Dedifferentiated amniotic fluid mesenchymal stem cell (primary cell): ENCODE measurements at regions not wholly inside any gene's neighbourhood (a gene's known extent, or its start where the extent isn't known, plus 50 kb on each side); places are given as distances from the start of the nearest gene placed in this dataset.

ENCODE experiments used
- DNase-seq: peaks from one replicate; pipeline ENCODE4 v3.0.0-alpha.2; 2016; ENCODE audit errors: extremely low spot score

GRCh38 chr20:6421321-6422248 lies 298.8 kb upstream of the FERMT1 start:
- no peak for DNase-seq

GRCh38 chr20:6420336-6420735 lies 297.5 kb upstream of the FERMT1 start:
- no peak for DNase-seq

GRCh38 chr20:6418732-6419131 lies 295.9 kb upstream of the FERMT1 start:
- DNase-seq = no peak

- no peak for DNase-seq
Observed at GRCh38 chr20:6416371-6416770, 293.5 kb upstream of the FERMT1 start.

- DNase-seq = no peak
Observed at GRCh38 chr20:6411651-6412050, 288.8 kb upstream of the FERMT1 start.

GRCh38 chr20:6410721-6411120 lies 287.9 kb upstream of the FERMT1 start:
- no peak for DNase-seq

GRCh38 chr20:6407163-6407562 lies 284.3 kb upstream of the FERMT1 start:
- no peak for DNase-seq

- no peak for DNase-seq
Observed at GRCh38 chr20:6401893-6402557, 279.2 kb upstream of the FERMT1 start.

GRCh38 chr20:6397115-6397514 lies 274.3 kb upstream of the FERMT1 start:
- no peak for DNase-seq

GRCh38 chr20:6395695-6396094 lies 272.9 kb upstream of the FERMT1 start:
- no peak for DNase-seq

GRCh38 chr20:6388671-6389197 lies 265.9 kb upstream of the FERMT1 start:
- DNase-seq = no peak

GRCh38 chr20:6384956-6385486 lies 262.2 kb upstream of the FERMT1 start:
- no peak for DNase-seq

- no peak for DNase-seq
Observed at GRCh38 chr20:6384380-6384779, 261.6 kb upstream of the FERMT1 start.

GRCh38 chr20:6381887-6382286 lies 259.1 kb upstream of the FERMT1 start:
- DNase-seq = no peak

- DNase-seq = no peak
Observed at GRCh38 chr20:6362245-6362644, 239.4 kb upstream of the FERMT1 start.

- DNase-seq = no peak
Observed at GRCh38 chr20:6360766-6361165, 237.9 kb upstream of the FERMT1 start.

- no peak for DNase-seq
Observed at GRCh38 chr20:6355754-6356451, 233.1 kb upstream of the FERMT1 start.

GRCh38 chr20:6348908-6349307 lies 226.1 kb upstream of the FERMT1 start:
- DNase-seq = no peak

- no peak for DNase-seq
Observed at GRCh38 chr20:6347916-6348315, 225.1 kb upstream of the FERMT1 start.

- DNase-seq = no peak
Observed at GRCh38 chr20:6341491-6341890, 218.7 kb upstream of the FERMT1 start.

- no peak for DNase-seq
Observed at GRCh38 chr20:6339176-6339575, 216.3 kb upstream of the FERMT1 start.

- no peak for DNase-seq
Observed at GRCh38 chr20:6333110-6333509, 210.3 kb upstream of the FERMT1 start.
